OCI-LY1 (cell line): ENCODE measurements at regions not wholly inside any gene's neighbourhood (a gene's known extent, or its start where the extent isn't known, plus 50 kb on each side); places are given as distances from the start of the nearest gene placed in this dataset.

Experiments
- H2AFZ ChIP-seq: fragments of 200-600 bp; sonication (generic), shearing (Covaris generic); 2 replicates; pipeline ENCODE4 v1.6.0; 2014; ENCODE audit warnings: antibody characterized with exemption, mild to moderate bottlenecking, low read length
- H3F3A ChIP-seq: fragments of 200-600 bp; sonication (generic), shearing (Covaris generic); 2 replicates; pipeline ENCODE4 v1.6.0; 2014; ENCODE audit warnings: mild to moderate bottlenecking, antibody characterized with exemption, low read length, moderate library complexity; ENCODE audit not compliant: insufficient read depth
- H3K27ac ChIP-seq: fragments of 200-600 bp; sonication (generic); 2 replicates; pipeline ENCODE4 v1.5.1; 2014; ENCODE audit warnings: low read length, mixed run types, mild to moderate bottlenecking, low read depth; ENCODE audit not compliant: poor library complexity, severe bottlenecking
- H3K27me3 ChIP-seq: fragments of 200-600 bp; sonication (generic); 2 replicates; pipeline ENCODE4 v1.6.0; 2014; ENCODE audit warnings: antibody characterized with exemption, mild to moderate bottlenecking, low read length, moderate library complexity; ENCODE audit not compliant: insufficient read depth
- H3K36me3 ChIP-seq: fragments of 200-600 bp; sonication (generic); 2 replicates; pipeline ENCODE4 v1.6.1; 2014; ENCODE audit warnings: mild to moderate bottlenecking, antibody characterized with exemption, low read length, moderate library complexity, mixed read lengths; ENCODE audit not compliant: insufficient read depth
- H3K4me1 ChIP-seq: fragments of 200-600 bp; sonication (generic); 2 replicates; pipeline ENCODE4 v1.5.1; 2014; ENCODE audit warnings: mild to moderate bottlenecking, low read length, moderate library complexity; ENCODE audit not compliant: insufficient read depth, severe bottlenecking
- H3K4me2 ChIP-seq: fragments of 200-600 bp; sonication (generic), shearing (Covaris generic); 2 replicates; pipeline ENCODE4 v1.6.1; 2014; ENCODE audit warnings: low read length
- H3K4me3 ChIP-seq: fragments of 200-600 bp; sonication (generic); 2 replicates; pipeline ENCODE4 v1.5.1; 2014; ENCODE audit warnings: low read length, low read depth, mild to moderate bottlenecking, mixed read lengths; ENCODE audit not compliant: poor library complexity, severe bottlenecking
- H3K79me2 ChIP-seq: fragments of 200-600 bp; shearing (Covaris generic); 2 replicates; pipeline ENCODE4 v1.6.1; 2016; ENCODE audit warnings: mixed run types, low read length, mixed read lengths; ENCODE audit not compliant: insufficient read depth
- H3K9ac ChIP-seq: fragments of 200-600 bp; sonication (generic), shearing (Covaris generic); 2 replicates; pipeline ENCODE4 v1.6.1; 2014; ENCODE audit warnings: mild to moderate bottlenecking, low read length, mixed read lengths
- H3K9me2 ChIP-seq: fragments of 200-600 bp; sonication (generic), shearing (Covaris generic); 2 replicates; pipeline ENCODE4 v1.6.1; 2014; ENCODE audit warnings: low read depth, mild to moderate bottlenecking, low read length, mixed read lengths
- H3K9me3 ChIP-seq: fragments of 200-600 bp; shearing (Covaris generic); 2 replicates; pipeline ENCODE4 v1.6.1; 2014; ENCODE audit warnings: low read length, mixed read lengths
- H4K20me1 ChIP-seq: fragments of 200-600 bp; sonication (generic), shearing (Covaris generic); 2 replicates; pipeline ENCODE4 v1.6.0; 2016; ENCODE audit warnings: mild to moderate bottlenecking, low read length; ENCODE audit not compliant: insufficient read depth
- CTCF ChIP-seq: fragments of 200-600 bp; sonication (generic), shearing (Covaris generic); IDR thresholded peaks from 2 replicates; pipeline ENCODE4 v1.5.1; 2017; ENCODE audit warnings: mild to moderate bottlenecking, antibody characterized with exemption, low read length, moderate library complexity, mixed read lengths
- EZH2 ChIP-seq: fragments of 200-600 bp; sonication (generic), shearing (Covaris generic); IDR thresholded peaks from 2 replicates; pipeline ENCODE4 v1.8.0; 2017; ENCODE audit warnings: borderline replicate concordance, mixed run types, mild to moderate bottlenecking, antibody characterized with exemption, low read length, moderate library complexity, mixed read lengths

GRCh38 chr3:187952849-187953248, 201.1 kb upstream of the LPP start:
- TF ChIP-seq EZH2 (no peak), CTCF (peak; percentile 25; the same call in 1 of the 2 replicates)
- no peaks in the 10 kb centered on the region for H3K9me3 ChIP-seq
- H3K27ac ChIP-seq: peak overlapping the region; percentile 97
- H3K4me2 ChIP-seq: no peak overlapping the region; the same call in 1 of the 2 replicates
- H3K9ac ChIP-seq: peak overlapping the region; percentile 14; the same call in 1 of the 2 replicates
- H2AFZ ChIP-seq: no peak overlapping the region
- no peak overlapping the region for H3K4me3 ChIP-seq
- no peaks in the 10 kb centered on the region for H3K79me2 ChIP-seq
- peaks cover 20% of the 10 kb centered on the region; the same call in 1 of the 2 replicates for H3K36me3 ChIP-seq
- no peaks in the 10 kb centered on the region for H3K9me2 ChIP-seq
- no peaks in the 10 kb centered on the region for H4K20me1 ChIP-seq
- H3F3A ChIP-seq: 0 out of 2 replicates have a peak, but pooled peaks cover 8% of the 10 kb centered on the region
- H3K4me1 ChIP-seq: peaks cover 98% of the 10 kb centered on the region
- no peaks in the 10 kb centered on the region for H3K27me3 ChIP-seq

- Histone ChIP-seq H3F3A (0 out of 2 replicates have a peak, but pooled peaks cover 5% of the 10 kb centered on the region), H3K27me3 (no peaks in the 10 kb centered on the region), H3K4me3 (no peak overlapping the region), H3K27ac (peak overlapping the region; percentile 97), H3K9me3 (no peaks in the 10 kb centered on the region), H3K79me2 (peaks cover 2% of the 10 kb centered on the region; the same call in 1 of the 2 replicates), H3K4me1 (peaks cover 98% of the 10 kb centered on the region), H3K4me2 (peak overlapping the region; percentile 27), H3K9ac (peak overlapping the region; percentile 43), H2AFZ (no peak overlapping the region), H4K20me1 (no peaks in the 10 kb centered on the region), H3K9me2 (no peaks in the 10 kb centered on the region), H3K36me3 (peaks cover 20% of the 10 kb centered on the region; the same call in 1 of the 2 replicates)
- no peak for TF ChIP-seq EZH2
- TF ChIP-seq CTCF: no peak
Measured at GRCh38 chr3:187954516-187954872, 199.5 kb upstream of the LPP start.

- peak overlapping the region; percentile 97 for H3K27ac ChIP-seq
- H3K27me3 ChIP-seq: no peaks in the 10 kb centered on the region
- peaks cover 7% of the 10 kb centered on the region; the same call in 1 of the 2 replicates for H3K79me2 ChIP-seq
- H4K20me1 ChIP-seq: no peaks in the 10 kb centered on the region
- H3K4me3 ChIP-seq: no peak overlapping the region
- H3K4me1 ChIP-seq: peaks cover 98% of the 10 kb centered on the region
- no peaks in the 10 kb centered on the region for H3K9me2 ChIP-seq
- 0 out of 2 replicates have a peak, but pooled peaks cover 5% of the 10 kb centered on the region for H3F3A ChIP-seq
- peak overlapping the region; percentile 43 for H3K9ac ChIP-seq
- no peak overlapping the region for H2AFZ ChIP-seq
- TF ChIP-seq EZH2 (no peak), CTCF (peak; percentile 13; the same call in 1 of the 2 replicates)
- H3K4me2 ChIP-seq: peak overlapping the region; percentile 27
- H3K9me3 ChIP-seq: no peaks in the 10 kb centered on the region
- peaks cover 25% of the 10 kb centered on the region; the same call in 1 of the 2 replicates for H3K36me3 ChIP-seq
Measured at GRCh38 chr3:187954873-187955586, 198.9 kb upstream of the LPP start.
